ENCODE measurements at regions not wholly inside any gene's neighbourhood (a gene's known extent, or its start where the extent isn't known, plus 50 kb on each side); places are given as distances from the start of the nearest gene placed in this dataset.

- TF ChIP-seq ZFP37 (tag by site-specific recombination; IDR thresholded peaks at IDR 0.05): no peak
- TF ChIP-seq ZNF121 (tag by site-specific recombination; IDR thresholded peaks at IDR 0.05): no peak
- no peak for TF ChIP-seq SCRT2 (tag by site-specific recombination; IDR thresholded peaks at IDR 0.05)
- TF ChIP-seq CTCF (tag by site-specific recombination; IDR thresholded peaks at IDR 0.05): no peak
- TF ChIP-seq REST (tag by site-specific recombination; IDR thresholded peaks at IDR 0.05): no peak
Observed at GRCh38 chr5:104126980-104127379, 564.4 kb upstream of the NUDT12 start.

All from HEK293 (cell line).